Large intestine (tissue), 3 donors: ENCODE measurements at regions not wholly inside any gene's neighbourhood (a gene's known extent, or its start where the extent isn't known, plus 50 kb on each side); places are given as distances from the start of the nearest gene placed in this dataset.
"Not testable (repeated sequence)": the region's sequence is repeated elsewhere in the genome, so short reads cannot be mapped to it uniquely, and the experiment has no call there.

ENCODE experiments used
- DNase-seq, 2 donors: peaks; one replicate each; pipeline versions ENCODE4 v3.0.0 to v3.0.0-alpha.2; 2013
- H3K27ac ChIP-seq: one replicate; pipeline ENCODE4 v1.5.1; 2013; ENCODE audit warnings: low read length
- H3K27me3 ChIP-seq: 2 replicates; pipeline ENCODE4 v1.6.1; 2013; ENCODE audit warnings: low read length; ENCODE audit not compliant: control insufficient read depth, insufficient read depth
- H3K36me3 ChIP-seq: 2 replicates; pipeline ENCODE4 v1.6.1; 2013; ENCODE audit warnings: low read length; ENCODE audit not compliant: control insufficient read depth, insufficient read depth
- H3K4me1 ChIP-seq: one replicate; pipeline ENCODE4 v1.6.1; 2013; ENCODE audit warnings: low read length; ENCODE audit not compliant: control insufficient read depth, insufficient read depth
- H3K4me3 ChIP-seq: one replicate; pipeline ENCODE4 v1.5.1; 2013; ENCODE audit warnings: low read length
- H3K9me3 ChIP-seq: one replicate; pipeline ENCODE4 v1.6.1; 2013; ENCODE audit warnings: mild to moderate bottlenecking, low read depth, low read length, moderate library complexity; ENCODE audit not compliant: control insufficient read depth
- WGBS: methylation state at CpG from one replicate; pipeline ENCODE4 v1.1.5; 2013; ENCODE audit warnings: low lambda C conversion rate; ENCODE audit not compliant: insufficient coverage; 5-methylcytosine and 5-hydroxymethylcytosine counted together

DNA sequence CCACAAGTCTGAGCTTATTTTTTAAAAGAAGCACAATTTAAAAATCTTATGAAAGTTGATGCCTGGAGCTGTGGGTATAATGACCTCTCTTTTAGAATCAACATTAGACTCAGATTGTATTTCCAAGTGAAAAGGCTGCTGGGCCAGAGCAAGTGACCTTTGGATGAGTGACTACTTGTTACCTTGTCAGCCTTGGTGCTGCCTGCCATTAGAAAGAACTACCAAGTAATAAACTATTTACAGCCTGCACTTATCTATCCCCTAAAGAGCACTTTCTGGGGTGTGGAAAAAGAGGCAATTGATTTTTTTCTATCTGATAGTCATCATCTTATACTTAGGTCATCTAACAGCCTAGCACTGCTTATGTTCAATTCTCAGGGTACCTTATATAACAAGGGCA, 134.9 kb upstream of the FBXL17 start:
- peak overlapping the region; percentile 27 for H3K27ac ChIP-seq
- H3K4me1 ChIP-seq: peaks cover 10% of the 10 kb centered on the region
- no peaks in the 10 kb centered on the region for H3K9me3 ChIP-seq
- H3K4me3 ChIP-seq: no peak overlapping the region
- DNase-seq: peak; percentile 47 to 70
- no peaks in the 10 kb centered on the region for H3K27me3 ChIP-seq
- H3K36me3 ChIP-seq: no peaks in the 10 kb centered on the region

DNA sequence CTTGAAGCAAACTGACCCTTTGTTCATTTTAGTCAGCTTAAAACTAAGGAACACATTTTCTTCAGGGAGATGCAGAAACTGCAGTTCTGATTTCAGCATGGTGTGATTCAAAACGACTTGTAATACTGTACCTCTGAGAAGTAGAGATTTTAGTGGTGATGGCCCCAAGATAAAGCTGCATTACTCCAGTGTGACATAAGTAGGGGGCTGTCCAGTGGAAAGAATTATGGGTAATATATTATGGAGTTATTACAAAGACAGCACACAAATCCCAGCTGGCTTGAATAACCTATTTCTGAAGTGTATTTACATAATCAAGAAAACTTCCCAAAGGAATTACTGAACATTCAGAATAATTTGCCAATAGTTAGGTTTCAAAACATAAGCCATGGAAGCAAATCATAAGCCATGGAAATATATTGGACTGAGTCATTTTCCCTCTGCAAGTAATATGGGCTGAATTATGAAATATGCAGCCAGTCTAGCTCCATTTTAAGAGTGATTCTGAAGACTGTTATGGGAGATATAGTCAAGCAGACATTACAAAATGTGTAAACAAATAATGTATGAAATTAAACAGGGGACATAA, 133.7 kb upstream of the FBXL17 start:
- Histone ChIP-seq H3K4me3 (no peak overlapping the region), H3K4me1 (peaks cover 10% of the 10 kb centered on the region), H3K36me3 (no peaks in the 10 kb centered on the region), H3K9me3 (no peaks in the 10 kb centered on the region), H3K27me3 (no peaks in the 10 kb centered on the region), H3K27ac (no peak overlapping the region)
- WGBS: no CpG with 5 or more reads among the region's 1 CpG
- no peak for DNase-seq

DNA sequence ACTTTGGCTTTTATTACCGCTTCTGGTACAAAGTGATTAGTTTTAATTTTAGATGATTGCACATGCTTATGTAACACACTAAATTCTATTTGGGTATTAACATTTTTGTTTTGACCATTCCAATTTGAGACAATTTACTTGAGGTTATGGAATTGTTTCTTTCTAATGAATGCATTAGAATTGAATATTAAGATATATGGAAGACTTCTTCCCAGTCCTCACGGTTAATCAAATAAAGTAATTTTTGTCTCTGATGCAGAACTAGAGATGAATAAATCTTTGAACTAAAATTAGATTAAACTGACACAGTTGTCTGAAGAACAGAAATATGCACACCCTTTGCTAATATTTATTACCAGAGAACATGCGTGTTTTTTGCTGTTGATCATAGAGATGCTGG, 127.1 kb upstream of the FBXL17 start:
- DNase-seq: no peak
- H3K4me1 ChIP-seq: no peaks in the 10 kb centered on the region
- no peaks in the 10 kb centered on the region for H3K9me3 ChIP-seq
- WGBS: no CpG with 5 or more reads among the region's 3 CpGs
- no peak overlapping the region for H3K4me3 ChIP-seq
- no peak overlapping the region for H3K27ac ChIP-seq
- H3K36me3 ChIP-seq: no peaks in the 10 kb centered on the region
- H3K27me3 ChIP-seq: no peaks in the 10 kb centered on the region

DNA sequence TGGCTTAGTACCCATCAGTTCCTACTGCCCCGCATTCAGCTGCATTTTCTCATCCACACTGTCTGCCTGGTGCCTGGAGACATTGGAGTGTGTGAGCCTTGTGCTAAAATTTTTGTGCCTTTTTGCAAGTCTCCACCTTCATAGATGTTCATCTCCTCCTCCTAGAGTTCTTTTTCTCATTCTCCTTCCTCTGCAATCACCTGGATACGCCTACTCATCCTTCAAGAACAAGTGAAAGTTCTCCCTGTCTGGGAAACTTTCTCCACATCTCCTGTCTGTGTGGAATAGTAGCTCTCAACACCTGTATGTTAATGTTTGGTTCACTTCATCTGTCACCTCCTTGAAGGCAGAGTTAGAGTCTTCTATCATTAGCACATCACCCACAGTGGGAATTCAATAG, 125.7 kb upstream of the FBXL17 start:
- H3K27me3 ChIP-seq: no peaks in the 10 kb centered on the region
- no peaks in the 10 kb centered on the region for H3K9me3 ChIP-seq
- H3K36me3 ChIP-seq: no peaks in the 10 kb centered on the region
- WGBS: 100% methylated on average over 1 of the region's 2 CpGs
- no peak for DNase-seq
- H3K4me3 ChIP-seq: no peak overlapping the region
- no peaks in the 10 kb centered on the region for H3K4me1 ChIP-seq
- no peak overlapping the region for H3K27ac ChIP-seq

DNA sequence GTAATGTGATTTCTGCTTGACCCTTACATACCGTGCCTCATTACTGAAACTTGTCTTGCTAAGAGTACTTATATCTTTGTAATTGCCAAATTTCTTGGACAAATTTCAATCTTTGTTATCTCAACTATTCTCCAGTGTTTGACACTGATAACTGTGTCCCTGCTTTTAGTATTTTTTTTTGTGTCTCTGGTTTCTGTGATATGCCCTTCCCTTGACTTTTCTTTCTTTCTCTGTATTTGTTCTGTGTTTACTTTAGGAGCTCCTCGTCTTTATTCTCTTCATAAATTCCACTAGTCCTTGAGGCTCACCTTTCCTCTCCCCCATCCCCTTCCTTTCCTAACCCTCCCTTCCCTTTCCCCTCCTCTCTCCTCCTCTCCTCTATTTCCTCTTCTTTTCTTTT, 123.7 kb upstream of the FBXL17 start:
- no peaks in the 10 kb centered on the region for H3K27me3 ChIP-seq
- DNase-seq: no peak
- H3K27ac ChIP-seq: no peak overlapping the region
- no peaks in the 10 kb centered on the region for H3K36me3 ChIP-seq
- no peaks in the 10 kb centered on the region for H3K4me1 ChIP-seq
- WGBS: 40% methylated on average over 2 of the region's 2 CpGs
- H3K9me3 ChIP-seq: no peaks in the 10 kb centered on the region
- no peak overlapping the region for H3K4me3 ChIP-seq

DNA sequence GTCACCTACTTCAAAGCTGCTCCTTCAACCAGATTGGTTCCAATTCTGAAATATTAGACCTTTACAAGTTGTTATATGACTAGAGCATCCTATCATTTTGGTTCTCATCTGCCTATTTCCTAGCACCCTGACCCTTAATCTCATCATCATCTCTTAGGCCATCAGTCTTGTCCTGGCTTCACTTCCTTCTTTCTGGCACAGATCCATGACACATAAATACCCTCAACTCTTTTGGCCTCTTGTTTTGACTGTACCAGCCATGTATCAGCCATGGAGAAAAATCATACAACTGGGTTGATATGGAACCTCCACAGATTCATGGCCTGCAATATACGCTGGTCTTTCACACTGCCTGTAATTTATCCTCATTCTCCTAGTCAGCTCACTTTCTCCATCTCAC, 123.1 kb upstream of the FBXL17 start:
- H3K4me3 ChIP-seq: no peak overlapping the region
- no peak overlapping the region for H3K27ac ChIP-seq
- no peaks in the 10 kb centered on the region for H3K4me1 ChIP-seq
- DNase-seq: no peak
- no peaks in the 10 kb centered on the region for H3K9me3 ChIP-seq
- H3K27me3 ChIP-seq: no peaks in the 10 kb centered on the region
- no peaks in the 10 kb centered on the region for H3K36me3 ChIP-seq
- WGBS: no CpG with 5 or more reads among the region's 1 CpG

- Histone ChIP-seq H3K9me3 (no peaks in the 10 kb centered on the region), H3K36me3 (no peaks in the 10 kb centered on the region), H3K27ac (no peak overlapping the region), H3K27me3 (no peaks in the 10 kb centered on the region), H3K4me1 (no peaks in the 10 kb centered on the region), H3K4me3 (no peak overlapping the region)
- no peak for DNase-seq
- 57% methylated on average over 1 of the region's 2 CpGs for WGBS
Observed at GRCh38 chr5:108503986-108504385, 122.1 kb upstream of the FBXL17 start.

GRCh38 chr5:108495615-108496014, 113.7 kb upstream of the FBXL17 start:
- not testable (repeated sequence) for H3K27ac ChIP-seq, H3K9me3 ChIP-seq, H3K27me3 ChIP-seq, DNase-seq, H3K36me3 ChIP-seq, H3K4me1 ChIP-seq, H3K4me3 ChIP-seq
- WGBS: no CpG with 5 or more reads among the region's 3 CpGs

DNA sequence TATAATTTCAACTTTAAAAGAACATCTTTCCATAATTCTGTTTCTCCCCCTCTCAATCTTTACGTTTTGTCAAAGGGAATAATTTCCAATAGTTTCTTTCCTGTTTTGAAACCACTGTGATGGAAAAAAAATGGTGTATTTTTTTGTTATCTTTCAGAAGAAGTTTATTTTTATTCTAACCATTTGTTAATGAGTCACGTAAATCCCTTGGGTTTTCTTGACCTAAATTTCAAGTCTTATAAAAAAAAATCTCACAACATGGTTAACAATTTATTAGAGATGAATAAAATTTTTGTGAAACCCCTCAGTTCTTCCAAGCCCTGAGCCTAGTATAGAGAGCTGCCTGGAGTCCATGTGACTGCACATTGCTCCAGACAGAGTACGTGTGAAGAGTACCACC, 106.1 kb upstream of the FBXL17 start:
- DNase-seq: no peak
- WGBS: 83% methylated on average over 1 of the region's 3 CpGs

GRCh38 chr5:108484035-108484434, 102.1 kb upstream of the FBXL17 start:
- no peak overlapping the region for H3K4me3 ChIP-seq
- H3K27ac ChIP-seq: no peak overlapping the region
- H3K27me3 ChIP-seq: no peaks in the 10 kb centered on the region
- no peak for DNase-seq
- no peaks in the 10 kb centered on the region for H3K4me1 ChIP-seq
- no peaks in the 10 kb centered on the region for H3K9me3 ChIP-seq
- no peaks in the 10 kb centered on the region for H3K36me3 ChIP-seq
- WGBS: no CpG with 5 or more reads among the region's 3 CpGs

More for the DNA sequence above, 106.1 kb upstream of the FBXL17 start:
- no peak overlapping the region for H3K27ac ChIP-seq
- no peaks in the 10 kb centered on the region for H3K4me1 ChIP-seq
- H3K9me3 ChIP-seq: no peaks in the 10 kb centered on the region
- no peak overlapping the region for H3K4me3 ChIP-seq
- no peaks in the 10 kb centered on the region for H3K27me3 ChIP-seq
- no peaks in the 10 kb centered on the region for H3K36me3 ChIP-seq

- H3K4me3 ChIP-seq: no peak overlapping the region
- peak in 1 of 2 donors; percentile 26 for DNase-seq
- 13% methylated on average over 2 of the region's 8 CpGs for WGBS
- no peaks in the 10 kb centered on the region for H3K9me3 ChIP-seq
- no peaks in the 10 kb centered on the region for H3K4me1 ChIP-seq
- no peak overlapping the region for H3K27ac ChIP-seq
- H3K27me3 ChIP-seq: no peaks in the 10 kb centered on the region
- no peaks in the 10 kb centered on the region for H3K36me3 ChIP-seq
Observed at GRCh38 chr5:108481355-108481931, 99.5 kb upstream of the FBXL17 start.
